ENCODE measurements at regions not wholly inside any gene's neighbourhood (a gene's known extent, or its start where the extent isn't known, plus 50 kb on each side); places are given as distances from the start of the nearest gene placed in this dataset.

DNA sequence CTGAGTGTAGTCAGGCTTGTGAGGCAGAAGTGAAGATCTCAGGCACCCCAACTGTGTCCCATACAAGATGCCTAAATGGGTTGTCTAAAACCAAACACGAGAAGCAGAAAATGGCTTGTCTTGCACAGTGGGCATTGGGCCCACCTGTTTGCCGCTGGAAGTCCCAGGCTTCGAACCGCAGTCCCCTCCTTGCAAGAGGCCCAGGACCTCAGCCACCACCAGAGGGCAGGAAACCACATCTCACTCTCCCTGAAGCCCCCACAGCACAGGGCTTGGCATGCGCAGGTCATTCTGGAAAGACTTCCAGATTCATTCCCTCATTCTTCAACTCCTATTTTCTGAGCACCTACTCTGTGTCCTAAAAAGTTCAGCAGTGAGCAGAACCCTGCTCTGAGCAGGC lies 973.7 kb downstream of the UQCRFS1 start:
- Histone ChIP-seq H3K9ac (ENCODE audit: low read depth in 1 of 3, low read length in 3 of 3) (no peak overlapping the region), H3K4me1 (ENCODE audit: control insufficient read depth in 3 of 3, insufficient read depth in 3 of 3, low read length in 3 of 3) (no peaks in the 10 kb centered on the region), H3K36me3 (ENCODE audit: control insufficient read depth in 3 of 3, insufficient read depth in 3 of 3, low read length in 3 of 3) (no peaks in the 10 kb centered on the region), H3K27me3 (ENCODE audit: control insufficient read depth in 3 of 3, insufficient read depth in 3 of 3, low read length in 3 of 3) (peaks cover 0 to 5% (median 0%) of the 10 kb centered on the region in 3 donors), H3K4me3 (ENCODE audit: low read length in 3 of 3) (no peak overlapping the region), H3K9me3 (ENCODE audit: control insufficient read depth in 3 of 3, low read length in 3 of 3) (no peaks in the 10 kb centered on the region), H3K27ac (ENCODE audit: low read depth, low read length) (no peak overlapping the region)

- Histone ChIP-seq H3K4me1 (ENCODE audit: control insufficient read depth in 3 of 3, insufficient read depth in 3 of 3, low read length in 3 of 3) (no peaks in the 10 kb centered on the region), H3K9me3 (ENCODE audit: control insufficient read depth in 3 of 3, low read length in 3 of 3) (no peaks in the 10 kb centered on the region), H3K9ac (ENCODE audit: low read depth in 1 of 3, low read length in 3 of 3) (no peak overlapping the region), H3K27me3 (ENCODE audit: control insufficient read depth in 3 of 3, insufficient read depth in 3 of 3, low read length in 3 of 3) (peaks cover 0 to 5% (median 0%) of the 10 kb centered on the region in 3 donors), H3K36me3 (ENCODE audit: control insufficient read depth in 3 of 3, insufficient read depth in 3 of 3, low read length in 3 of 3) (no peaks in the 10 kb centered on the region), H3K4me3 (ENCODE audit: low read length in 3 of 3) (no peak overlapping the region), H3K27ac (ENCODE audit: low read depth, low read length) (no peak overlapping the region)
Measured at GRCh38 chr19:28238270-28238820, 974.6 kb downstream of the UQCRFS1 start.

GRCh38 chr19:28235606-28236125 lies 977.3 kb downstream of the UQCRFS1 start:
- no peaks in the 10 kb centered on the region for H3K36me3 ChIP-seq (ENCODE audit: control insufficient read depth in 3 of 3, insufficient read depth in 3 of 3, low read length in 3 of 3)
- peaks cover 0 to 5% (median 0%) of the 10 kb centered on the region in 3 donors for H3K27me3 ChIP-seq (ENCODE audit: control insufficient read depth in 3 of 3, insufficient read depth in 3 of 3, low read length in 3 of 3)
- no peak overlapping the region for H3K27ac ChIP-seq (ENCODE audit: low read depth, low read length)
- H3K4me3 ChIP-seq (ENCODE audit: low read length in 3 of 3), result no peak overlapping the region
- no peaks in the 10 kb centered on the region for H3K9me3 ChIP-seq (ENCODE audit: control insufficient read depth in 3 of 3, low read length in 3 of 3)
- H3K4me1 ChIP-seq (ENCODE audit: control insufficient read depth in 3 of 3, insufficient read depth in 3 of 3, low read length in 3 of 3), result no peaks in the 10 kb centered on the region
- no peak overlapping the region for H3K9ac ChIP-seq (ENCODE audit: low read depth in 1 of 3, low read length in 3 of 3)

GRCh38 chr19:28234637-28235036 lies 978.3 kb downstream of the UQCRFS1 start:
- no peak overlapping the region for H3K9ac ChIP-seq (ENCODE audit: low read depth in 1 of 3, low read length in 3 of 3)
- no peaks in the 10 kb centered on the region for H3K9me3 ChIP-seq (ENCODE audit: control insufficient read depth in 3 of 3, low read length in 3 of 3)
- peaks cover 0 to 5% (median 0%) of the 10 kb centered on the region in 3 donors for H3K27me3 ChIP-seq (ENCODE audit: control insufficient read depth in 3 of 3, insufficient read depth in 3 of 3, low read length in 3 of 3)
- no peaks in the 10 kb centered on the region for H3K4me1 ChIP-seq (ENCODE audit: control insufficient read depth in 3 of 3, insufficient read depth in 3 of 3, low read length in 3 of 3)
- no peaks in the 10 kb centered on the region for H3K36me3 ChIP-seq (ENCODE audit: control insufficient read depth in 3 of 3, insufficient read depth in 3 of 3, low read length in 3 of 3)
- no peak overlapping the region for H3K4me3 ChIP-seq (ENCODE audit: low read length in 3 of 3)
- H3K27ac ChIP-seq (ENCODE audit: low read depth, low read length), result no peak overlapping the region

DNA sequence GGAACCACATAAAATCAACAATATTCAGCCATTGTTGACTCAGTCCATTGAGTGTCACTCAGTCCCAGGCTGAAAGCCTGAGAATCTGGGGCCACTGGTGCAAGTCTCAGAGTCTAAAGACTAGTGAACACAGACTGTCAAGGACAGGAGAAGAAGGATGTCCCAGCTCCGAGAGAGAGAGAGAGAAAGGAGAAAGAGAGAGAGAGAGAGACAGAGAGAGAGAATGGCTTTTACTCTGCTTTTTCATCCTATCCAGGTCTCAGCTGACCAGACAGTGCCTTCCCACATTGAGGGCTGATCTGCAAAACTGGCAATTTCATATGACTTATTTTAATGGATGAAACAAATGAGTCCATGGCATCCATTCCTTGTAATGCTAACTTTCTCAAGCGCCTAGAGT lies 984.1 kb downstream of the UQCRFS1 start:
- H3K27me3 ChIP-seq (ENCODE audit: control insufficient read depth in 3 of 3, insufficient read depth in 3 of 3, low read length in 3 of 3), result no peaks in the 10 kb centered on the region
- H3K9me3 ChIP-seq (ENCODE audit: control insufficient read depth in 3 of 3, low read length in 3 of 3), result no peaks in the 10 kb centered on the region
- H3K4me1 ChIP-seq (ENCODE audit: control insufficient read depth in 3 of 3, insufficient read depth in 3 of 3, low read length in 3 of 3), result no peaks in the 10 kb centered on the region
- H3K36me3 ChIP-seq (ENCODE audit: control insufficient read depth in 3 of 3, insufficient read depth in 3 of 3, low read length in 3 of 3), result no peaks in the 10 kb centered on the region
- H3K4me3 ChIP-seq (ENCODE audit: low read length in 3 of 3), result no peak overlapping the region
- no peak overlapping the region for H3K27ac ChIP-seq (ENCODE audit: low read depth, low read length)
- no peak overlapping the region for H3K9ac ChIP-seq (ENCODE audit: low read depth in 1 of 3, low read length in 3 of 3)

GRCh38 chr19:28224441-28224840 lies 988.5 kb downstream of the UQCRFS1 start:
- no peak overlapping the region for H3K27ac ChIP-seq (ENCODE audit: low read depth, low read length)
- H3K4me1 ChIP-seq (ENCODE audit: control insufficient read depth in 3 of 3, insufficient read depth in 3 of 3, low read length in 3 of 3), result no peaks in the 10 kb centered on the region
- no peaks in the 10 kb centered on the region for H3K36me3 ChIP-seq (ENCODE audit: control insufficient read depth in 3 of 3, insufficient read depth in 3 of 3, low read length in 3 of 3)
- peaks cover 0 to 3% (median 0%) of the 10 kb centered on the region in 3 donors for H3K27me3 ChIP-seq (ENCODE audit: control insufficient read depth in 3 of 3, insufficient read depth in 3 of 3, low read length in 3 of 3)
- no peak overlapping the region for H3K4me3 ChIP-seq (ENCODE audit: low read length in 3 of 3)
- no peak overlapping the region for H3K9ac ChIP-seq (ENCODE audit: low read depth in 1 of 3, low read length in 3 of 3)
- no peaks in the 10 kb centered on the region for H3K9me3 ChIP-seq (ENCODE audit: control insufficient read depth in 3 of 3, low read length in 3 of 3)

- peaks cover 0 to 3% (median 0%) of the 10 kb centered on the region in 3 donors for H3K27me3 ChIP-seq (ENCODE audit: control insufficient read depth in 3 of 3, insufficient read depth in 3 of 3, low read length in 3 of 3)
- H3K36me3 ChIP-seq (ENCODE audit: control insufficient read depth in 3 of 3, insufficient read depth in 3 of 3, low read length in 3 of 3), result no peaks in the 10 kb centered on the region
- H3K4me1 ChIP-seq (ENCODE audit: control insufficient read depth in 3 of 3, insufficient read depth in 3 of 3, low read length in 3 of 3), result no peaks in the 10 kb centered on the region
- H3K4me3 ChIP-seq (ENCODE audit: low read length in 3 of 3), result no peak overlapping the region
- H3K9ac ChIP-seq (ENCODE audit: low read depth in 1 of 3, low read length in 3 of 3), result no peak overlapping the region
- H3K9me3 ChIP-seq (ENCODE audit: control insufficient read depth in 3 of 3, low read length in 3 of 3), result no peaks in the 10 kb centered on the region
- H3K27ac ChIP-seq (ENCODE audit: low read depth, low read length), result no peak overlapping the region
Measured at GRCh38 chr19:28221736-28222135, 991.2 kb downstream of the UQCRFS1 start.

DNA sequence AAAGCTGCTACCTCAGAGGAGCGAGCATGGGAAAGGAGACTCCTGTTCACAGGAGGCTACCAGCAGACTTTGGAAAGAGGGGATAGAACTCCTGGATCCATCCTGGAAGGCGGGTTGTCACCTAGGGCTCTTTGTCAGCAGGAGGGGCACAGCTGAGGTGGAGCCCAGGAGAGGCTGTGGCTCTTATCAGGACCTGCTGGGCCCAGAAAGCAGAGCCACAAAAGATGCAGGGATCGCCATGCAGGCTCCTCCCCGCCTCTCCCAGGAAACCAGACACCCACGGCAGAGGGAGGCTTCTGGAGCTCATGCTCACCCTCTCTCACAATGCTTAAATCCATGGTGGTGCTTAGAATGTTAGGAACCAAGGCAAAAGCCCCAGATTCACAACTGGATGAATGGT lies 994.2 kb downstream of the UQCRFS1 start:
- Histone ChIP-seq H3K36me3 (ENCODE audit: control insufficient read depth in 3 of 3, insufficient read depth in 3 of 3, low read length in 3 of 3) (no peaks in the 10 kb centered on the region), H3K4me1 (ENCODE audit: control insufficient read depth in 3 of 3, insufficient read depth in 3 of 3, low read length in 3 of 3) (no peaks in the 10 kb centered on the region), H3K27ac (ENCODE audit: low read depth, low read length) (no peak overlapping the region), H3K9me3 (ENCODE audit: control insufficient read depth in 3 of 3, low read length in 3 of 3) (no peaks in the 10 kb centered on the region), H3K9ac (ENCODE audit: low read depth in 1 of 3, low read length in 3 of 3) (no peak overlapping the region), H3K27me3 (ENCODE audit: control insufficient read depth in 3 of 3, insufficient read depth in 3 of 3, low read length in 3 of 3) (peaks cover 0 to 3% (median 0%) of the 10 kb centered on the region in 3 donors), H3K4me3 (ENCODE audit: low read length in 3 of 3) (no peak overlapping the region)

DNA sequence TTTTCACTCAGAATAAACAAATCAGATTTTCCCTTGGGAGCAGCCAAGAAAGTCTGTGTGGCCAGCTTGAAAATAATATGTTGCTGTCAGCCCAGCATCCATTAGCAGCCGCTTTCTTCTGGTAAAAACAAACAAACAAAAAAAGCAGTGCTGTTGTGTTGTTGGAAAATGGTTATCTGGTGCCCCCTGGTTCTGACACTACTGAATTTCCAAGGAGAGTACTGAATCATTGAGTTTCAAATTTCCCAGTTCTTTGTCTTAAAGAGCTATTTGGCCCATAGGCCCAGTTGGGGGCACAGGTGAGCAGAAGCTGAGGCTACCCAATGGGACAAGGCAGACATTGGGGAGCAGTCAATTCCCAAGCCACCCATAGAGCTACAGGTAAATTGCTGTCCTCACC lies 995.9 kb downstream of the UQCRFS1 start:
- H3K27ac ChIP-seq (ENCODE audit: low read depth, low read length), result no peak overlapping the region
- no peaks in the 10 kb centered on the region for H3K9me3 ChIP-seq (ENCODE audit: control insufficient read depth in 3 of 3, low read length in 3 of 3)
- H3K36me3 ChIP-seq (ENCODE audit: control insufficient read depth in 3 of 3, insufficient read depth in 3 of 3, low read length in 3 of 3), result no peaks in the 10 kb centered on the region
- no peak overlapping the region for H3K9ac ChIP-seq (ENCODE audit: low read depth in 1 of 3, low read length in 3 of 3)
- no peaks in the 10 kb centered on the region for H3K27me3 ChIP-seq (ENCODE audit: control insufficient read depth in 3 of 3, insufficient read depth in 3 of 3, low read length in 3 of 3)
- H3K4me1 ChIP-seq (ENCODE audit: control insufficient read depth in 3 of 3, insufficient read depth in 3 of 3, low read length in 3 of 3), result no peaks in the 10 kb centered on the region
- no peak overlapping the region for H3K4me3 ChIP-seq (ENCODE audit: low read length in 3 of 3)

- no peaks in the 10 kb centered on the region for H3K27me3 ChIP-seq (ENCODE audit: control insufficient read depth in 3 of 3, insufficient read depth in 3 of 3, low read length in 3 of 3)
- no peak overlapping the region for H3K27ac ChIP-seq (ENCODE audit: low read depth, low read length)
- no peaks in the 10 kb centered on the region for H3K4me1 ChIP-seq (ENCODE audit: control insufficient read depth in 3 of 3, insufficient read depth in 3 of 3, low read length in 3 of 3)
- no peak overlapping the region for H3K4me3 ChIP-seq (ENCODE audit: low read length in 3 of 3)
- no peaks in the 10 kb centered on the region for H3K9me3 ChIP-seq (ENCODE audit: control insufficient read depth in 3 of 3, low read length in 3 of 3)
- no peak overlapping the region for H3K9ac ChIP-seq (ENCODE audit: low read depth in 1 of 3, low read length in 3 of 3)
- H3K36me3 ChIP-seq (ENCODE audit: control insufficient read depth in 3 of 3, insufficient read depth in 3 of 3, low read length in 3 of 3), result no peaks in the 10 kb centered on the region
Measured at GRCh38 chr19:28213470-28214082, 999.4 kb downstream of the UQCRFS1 start.
